DMS114 treated with DMSO at 0.1 percent for 48 hours (cell line): ENCODE measurements at regions not wholly inside any gene's neighbourhood (a gene's known extent, or its start where the extent isn't known, plus 50 kb on each side); places are given as distances from the start of the nearest gene placed in this dataset.

ENCODE experiments used
- DNase-seq: peaks from one replicate; lab custom pipeline; 2025; ENCODE audit not compliant: unreplicated experiment; lab: John Stamatoyannopoulos, UW

DNA sequence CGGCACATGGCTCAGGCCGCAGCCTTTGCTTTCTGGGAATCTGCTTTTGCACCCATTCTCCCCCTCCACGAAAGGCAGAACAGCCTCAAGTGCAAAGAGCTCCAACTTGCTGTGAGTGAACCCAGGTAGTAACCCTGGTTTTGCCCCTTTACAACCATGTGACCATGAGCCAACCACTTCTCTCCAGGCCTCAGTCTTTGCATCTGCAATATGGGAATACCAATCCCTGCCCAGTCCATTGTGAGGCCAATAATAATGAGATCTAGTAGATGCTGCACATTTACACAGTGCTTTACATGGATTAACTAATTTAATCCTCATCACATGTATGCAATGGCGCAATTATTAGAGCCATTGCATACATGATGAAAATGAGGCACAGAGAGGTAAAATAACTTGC lies 108.9 kb upstream of the MYL2 start:
- DNase-seq, result no peak

DNA sequence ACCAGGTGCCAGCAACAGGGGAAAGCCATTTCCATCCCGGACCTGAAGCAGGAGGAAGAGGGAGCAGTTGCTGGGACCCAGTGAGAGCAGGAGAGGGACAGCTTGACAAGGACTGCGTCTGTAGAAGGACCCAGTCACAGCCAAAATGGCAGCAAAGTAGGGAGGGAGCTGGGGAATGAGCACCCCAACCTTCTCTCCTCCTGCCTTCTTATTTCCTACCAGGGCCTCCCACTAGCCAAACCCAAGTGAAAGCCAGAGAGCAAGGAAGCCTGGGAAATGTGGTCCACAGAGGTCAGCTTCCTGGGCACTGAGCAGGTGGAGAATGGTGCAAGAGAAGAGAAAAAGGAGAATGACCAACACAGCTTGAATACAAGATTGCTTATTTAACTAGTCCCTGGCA lies 108.5 kb upstream of the MYL2 start:
- no peak for DNase-seq

DNA sequence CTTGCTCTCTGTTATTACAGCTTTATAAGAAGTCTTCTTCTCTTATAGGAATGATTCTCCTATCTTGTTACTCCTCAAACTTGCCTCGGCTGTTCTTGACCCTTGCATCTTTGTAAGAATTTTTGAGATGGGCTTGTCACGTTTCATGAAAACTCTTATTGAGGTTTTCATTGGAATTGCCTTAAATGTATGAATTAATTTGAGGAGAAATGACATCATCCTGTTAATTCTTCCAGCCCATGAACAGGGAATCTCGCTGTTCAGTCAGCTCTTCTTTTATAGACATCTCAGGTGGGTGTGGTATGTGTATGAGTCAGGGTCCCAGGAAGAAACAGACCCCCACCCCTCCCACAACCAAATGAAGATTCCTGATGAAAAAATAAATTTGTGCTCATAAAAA lies 107.1 kb upstream of the MYL2 start:
- no peak for DNase-seq

DNA sequence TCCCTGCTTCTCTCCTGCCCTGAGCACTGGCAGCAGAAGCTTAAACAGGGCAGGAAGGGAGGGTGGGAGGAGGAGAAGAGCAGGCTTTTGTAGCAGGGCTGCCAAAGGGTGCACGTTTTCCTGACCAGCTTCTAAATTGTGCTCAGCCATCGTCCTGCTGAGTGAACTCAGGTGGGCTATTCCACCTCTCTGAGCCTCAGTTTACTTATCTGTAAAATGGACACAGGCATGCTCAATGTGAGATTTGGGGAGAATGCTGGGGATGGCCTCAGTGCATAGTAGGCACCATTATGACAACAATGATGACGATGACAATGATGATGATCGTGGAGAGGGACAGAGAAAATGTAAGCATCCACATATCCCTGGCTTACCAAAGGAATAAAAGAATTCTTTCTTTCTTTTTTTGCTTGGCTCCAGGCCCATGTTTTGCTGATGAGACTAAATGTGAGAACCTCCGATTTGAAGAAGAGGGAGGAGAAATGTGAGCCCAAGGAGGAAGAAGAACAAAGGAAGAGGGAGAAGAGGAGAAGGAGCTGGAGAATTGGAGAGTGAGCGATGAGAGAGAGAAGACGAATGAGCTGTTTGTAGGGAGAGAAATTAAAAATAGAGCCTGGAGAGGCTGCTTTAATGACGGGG lies 105.5 kb upstream of the MYL2 start:
- DNase-seq, result no peak

DNA sequence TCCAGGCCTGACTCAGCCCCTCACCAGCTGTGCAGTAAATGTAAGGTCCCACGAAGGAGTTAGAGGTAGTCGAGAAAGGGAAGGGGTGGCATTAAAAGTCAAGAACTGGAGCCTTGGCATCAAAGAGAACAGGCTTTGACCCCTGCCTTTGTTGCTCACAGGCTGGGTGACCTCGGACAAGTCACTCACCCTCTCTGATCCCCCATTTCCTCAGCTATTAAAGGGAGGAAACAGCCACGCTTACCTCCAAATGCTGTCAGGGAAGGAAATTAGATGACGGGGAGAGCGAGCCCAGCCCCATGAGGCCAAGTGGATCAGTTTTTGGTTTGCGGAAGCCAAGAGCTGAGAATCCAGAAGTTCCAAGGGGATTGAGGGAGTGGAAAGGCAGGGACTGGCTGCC lies 104.9 kb upstream of the MYL2 start:
- DNase-seq, result no peak

DNA sequence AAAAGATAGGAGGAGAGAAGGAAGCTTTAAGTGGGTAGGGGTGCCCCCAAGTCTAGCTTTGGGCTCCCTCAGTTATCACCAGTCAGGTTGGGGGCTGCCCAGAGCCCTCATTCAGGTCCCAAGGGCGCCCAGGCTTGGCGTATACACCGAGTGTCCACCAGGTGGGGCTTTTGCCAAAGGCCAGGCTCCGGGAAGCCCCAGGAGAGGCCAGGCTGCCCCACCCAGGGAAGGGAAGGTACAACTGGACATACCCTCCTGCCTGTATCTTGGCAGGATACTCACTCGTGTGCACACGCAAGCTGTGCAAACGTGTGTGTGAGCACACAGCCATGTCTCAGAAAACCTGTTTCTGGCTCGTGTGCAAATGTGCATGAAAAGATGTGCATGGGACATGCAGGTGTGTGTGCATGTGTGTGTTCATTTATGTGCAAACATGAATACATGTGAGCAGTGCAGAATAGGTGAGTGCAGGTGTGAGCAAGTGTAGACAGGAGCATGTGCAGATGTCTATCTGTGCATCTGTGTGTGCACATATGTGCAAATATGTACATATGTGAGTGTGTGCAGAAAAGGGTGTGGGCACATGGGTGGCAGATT lies 103.9 kb upstream of the MYL2 start:
- DNase-seq, result peak; percentile 34

DNA sequence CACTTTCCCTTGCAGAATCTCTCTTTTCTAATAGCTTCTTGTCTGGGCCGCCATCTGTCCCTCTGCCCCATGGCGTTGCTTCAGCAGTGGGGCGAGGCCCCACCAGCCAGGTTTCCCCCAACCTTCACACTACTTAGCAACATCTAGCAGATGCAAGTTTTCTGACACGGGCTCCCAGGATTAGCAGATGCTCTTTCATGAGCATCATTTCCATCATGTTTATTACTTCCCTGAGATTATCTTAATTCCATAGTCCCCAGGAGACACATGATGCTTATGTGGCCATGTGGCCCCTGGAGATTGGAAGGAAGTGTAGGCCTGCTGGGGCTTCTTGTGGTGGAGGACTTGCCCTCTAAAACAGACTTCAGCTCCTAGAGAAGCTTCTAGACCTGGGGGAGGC lies 102.0 kb upstream of the MYL2 start:
- DNase-seq, result no peak

DNA sequence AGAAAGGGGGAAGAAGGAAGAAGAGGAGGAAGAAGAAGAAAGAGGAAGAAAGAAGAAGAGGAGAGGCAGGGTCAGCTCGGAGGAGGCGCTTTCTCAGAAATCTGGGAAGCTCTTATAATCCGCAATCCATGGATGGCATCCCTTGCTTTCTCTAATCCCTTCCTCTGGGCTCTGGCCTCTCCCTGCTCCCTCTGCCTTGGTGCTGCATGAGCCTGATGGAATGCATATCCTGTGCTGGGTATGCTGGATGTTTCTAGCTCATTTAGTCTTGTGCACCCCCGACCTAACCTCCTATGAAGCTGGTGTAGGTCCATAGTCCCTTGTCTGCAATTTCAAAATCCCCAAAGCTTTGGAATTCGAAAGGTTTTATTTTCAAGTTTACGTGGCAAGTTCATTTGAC lies 94.2 kb upstream of the MYL2 start:
- no peak for DNase-seq

DNA sequence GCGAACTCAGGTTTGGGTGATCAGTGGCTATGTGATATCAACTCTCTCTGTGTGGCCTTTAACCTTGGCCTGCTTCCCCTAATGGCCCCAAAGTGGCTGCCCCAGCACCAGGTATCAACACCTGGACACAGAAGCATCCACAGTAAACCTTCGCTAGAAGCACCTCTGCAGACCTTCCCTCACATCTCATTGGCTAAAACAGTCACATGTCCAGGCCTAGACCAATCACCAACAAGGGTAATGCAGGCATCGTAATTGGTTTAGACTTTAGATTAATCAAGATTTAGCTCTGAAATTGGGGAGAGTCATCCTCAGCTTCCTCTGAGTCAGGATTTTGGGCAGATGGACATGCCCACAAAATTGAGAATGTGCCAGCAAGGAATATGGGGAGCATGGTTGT lies 92.5 kb upstream of the MYL2 start:
- no peak for DNase-seq

DNA sequence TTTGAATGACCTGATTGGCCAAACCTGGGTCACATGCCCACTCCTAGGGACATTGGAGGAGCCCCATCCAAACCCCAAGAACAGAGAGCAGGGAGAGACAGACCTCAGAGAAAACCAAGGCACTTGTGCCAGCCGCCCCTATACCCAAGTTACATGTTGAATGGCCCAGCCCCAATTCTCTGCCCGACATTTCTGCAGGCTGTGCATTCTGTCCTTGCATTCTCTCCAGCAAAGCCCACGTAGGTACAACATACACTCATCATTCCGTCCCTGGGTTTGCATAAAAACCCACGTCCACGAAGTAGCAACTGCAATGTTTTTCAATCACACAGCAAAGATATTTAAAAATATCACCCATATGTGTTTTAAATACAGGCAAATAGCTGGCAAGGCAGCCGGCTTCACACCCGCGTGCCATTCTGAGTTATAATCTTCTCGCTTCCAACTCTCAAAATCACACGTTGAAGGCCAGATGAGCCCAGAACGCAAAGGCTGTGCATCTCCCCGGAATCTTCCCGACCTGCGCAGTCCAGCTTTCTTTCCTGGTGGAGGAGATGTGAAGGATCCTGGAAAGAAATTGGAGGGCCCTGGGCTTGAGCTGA lies 91.7 kb upstream of the MYL2 start:
- no peak for DNase-seq

DNA sequence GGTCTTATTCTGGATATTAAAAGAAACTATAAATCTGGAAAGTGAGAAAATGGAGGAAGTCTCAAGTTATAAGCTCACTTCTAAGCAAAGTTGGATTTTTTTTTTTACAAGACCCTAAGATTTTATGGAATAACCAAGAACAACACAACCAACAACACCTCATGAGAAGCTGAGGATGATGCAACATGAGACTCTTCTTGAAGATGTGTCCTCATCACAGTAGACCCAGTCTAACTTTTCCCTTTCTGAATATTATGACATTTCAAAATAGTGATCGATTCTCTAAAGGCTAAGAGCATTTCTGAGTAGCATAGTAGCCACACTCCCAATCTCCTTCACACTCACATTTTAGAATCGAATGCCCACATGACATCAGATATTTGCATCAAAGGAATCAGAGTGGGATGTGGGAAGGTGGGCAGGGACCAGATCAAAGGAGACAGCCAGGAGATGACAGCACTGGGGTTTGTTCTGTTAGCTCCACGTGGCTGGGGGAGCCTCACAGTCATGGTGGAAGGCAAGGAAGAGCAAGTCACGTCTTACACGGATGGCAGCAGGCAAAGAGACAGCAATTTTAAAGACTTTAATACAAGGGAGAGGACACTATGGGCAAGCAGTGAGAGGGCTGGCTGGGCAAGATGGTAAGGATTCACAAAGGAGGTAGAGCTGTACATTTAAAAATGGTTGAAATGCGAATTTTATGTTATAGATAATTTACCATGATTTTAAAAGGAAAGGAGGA lies 90.7 kb upstream of the MYL2 start:
- no peak for DNase-seq

DNA sequence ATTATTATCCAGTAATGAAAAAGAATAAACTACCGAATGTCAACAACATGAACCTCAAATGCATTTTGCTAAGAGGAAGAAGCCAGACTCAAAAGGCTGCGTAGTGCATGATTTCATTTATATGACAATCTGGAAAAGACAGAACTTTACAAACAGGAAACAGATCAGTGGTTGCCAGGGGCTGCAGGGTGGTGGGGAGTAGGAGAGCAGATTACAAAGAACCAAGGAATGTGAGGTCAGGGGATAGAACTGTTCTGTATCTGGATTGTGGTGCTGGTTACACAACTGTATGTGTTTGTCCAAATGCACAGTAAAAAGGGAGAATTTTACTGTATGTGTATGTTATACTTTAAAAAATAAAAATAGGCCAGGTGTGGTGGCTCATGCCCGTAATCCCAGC lies 89.7 kb upstream of the MYL2 start:
- DNase-seq, result no peak

DNA sequence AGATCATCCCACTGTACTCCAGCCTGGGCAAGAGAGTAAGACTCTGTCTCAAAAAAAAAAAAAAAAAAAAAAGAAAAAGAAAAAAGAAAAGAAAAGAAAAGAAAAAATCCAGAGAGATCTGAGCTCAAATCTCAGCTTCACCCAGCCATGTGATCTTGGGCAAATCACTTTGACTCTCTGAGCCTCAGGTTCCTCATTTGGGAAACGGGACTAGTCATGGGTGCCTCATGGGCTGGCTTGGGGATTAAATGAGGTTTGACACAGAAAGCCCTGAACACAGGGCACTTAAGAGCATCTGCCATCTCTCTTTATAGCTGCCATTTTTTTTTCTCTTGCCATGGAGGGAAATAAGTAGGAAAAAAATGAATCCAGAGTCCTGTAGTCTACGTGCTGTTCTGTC lies 86.2 kb upstream of the MYL2 start:
- no peak for DNase-seq

DNA sequence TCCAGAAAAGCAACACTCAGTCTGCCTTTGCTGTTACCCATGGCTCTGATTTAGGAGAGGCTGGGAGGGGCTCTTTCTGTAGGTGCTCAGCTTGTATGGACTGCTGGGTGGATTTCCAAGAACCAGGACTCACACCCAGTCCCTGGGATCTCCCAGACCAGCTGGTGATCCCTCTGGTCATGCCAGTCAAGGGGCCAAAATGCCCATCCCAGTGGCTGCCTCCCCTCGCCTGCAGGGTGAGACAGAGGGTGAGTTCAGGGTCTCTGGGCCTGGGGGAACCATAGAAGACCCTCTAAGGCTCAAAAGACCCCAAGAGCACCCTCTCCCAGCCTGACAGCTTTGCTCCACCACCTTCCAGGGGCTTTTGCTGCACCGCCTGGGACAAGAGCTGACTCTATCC lies 78.6 kb upstream of the MYL2 start:
- DNase-seq, result no peak

DNA sequence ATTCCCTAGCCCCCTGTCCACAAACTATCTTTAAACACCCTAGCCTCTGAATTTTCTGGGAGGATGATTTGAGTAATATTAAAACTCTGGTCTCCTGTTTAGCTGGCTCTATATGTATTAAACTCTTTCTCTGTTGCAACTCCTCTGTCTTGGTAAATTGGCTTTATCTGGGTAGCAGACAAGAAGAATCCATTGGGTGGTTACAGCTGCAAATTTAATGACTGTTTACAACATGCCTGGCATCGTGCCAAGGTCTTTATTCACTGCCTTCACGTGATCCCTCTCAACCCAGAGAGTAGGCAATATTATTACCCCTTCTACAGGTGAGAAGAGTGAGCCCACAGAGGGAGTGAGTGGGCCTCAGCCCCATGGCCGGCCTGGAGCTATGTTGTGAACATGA lies 77.8 kb upstream of the MYL2 start:
- DNase-seq, result no peak

DNA sequence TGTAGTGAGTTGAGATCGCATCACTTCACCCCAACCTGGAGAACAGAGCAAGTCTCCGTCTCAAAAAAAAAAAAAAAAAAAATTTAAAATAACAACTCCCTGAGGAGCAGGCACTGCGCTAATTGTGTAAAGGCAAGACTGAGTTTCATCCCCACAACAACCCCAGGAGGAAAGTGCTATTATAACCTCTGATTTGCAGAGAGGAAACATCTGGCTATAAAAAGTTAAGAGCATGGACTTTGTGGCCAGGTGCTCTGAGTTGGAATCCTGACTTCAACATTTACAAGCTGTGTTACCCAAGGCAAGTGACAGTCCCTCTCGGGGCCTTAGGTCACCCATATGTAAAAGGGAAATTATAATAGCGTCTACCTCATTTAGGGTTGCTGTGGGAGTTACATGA lies 76.0 kb upstream of the MYL2 start:
- DNase-seq, result no peak

DNA sequence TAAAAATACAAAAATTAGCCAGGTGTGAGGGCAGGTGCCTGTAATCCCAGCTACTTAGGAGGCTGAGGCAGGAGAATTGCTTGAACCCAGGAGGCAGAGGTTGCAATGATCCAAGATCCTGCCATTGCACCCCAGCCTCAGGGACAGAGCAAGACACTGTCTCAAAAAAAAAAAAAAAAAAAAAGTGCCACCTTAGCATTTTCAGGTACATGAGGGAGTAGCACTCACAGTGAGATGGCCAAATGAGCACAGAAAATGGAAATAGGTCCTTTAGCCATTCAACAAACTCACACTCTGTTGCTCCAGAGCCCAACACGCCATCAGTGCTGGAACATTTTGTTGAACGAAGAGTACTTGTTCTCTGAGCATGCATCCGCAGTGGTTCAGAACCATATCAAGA lies 75.2 kb upstream of the MYL2 start:
- no peak for DNase-seq

DNA sequence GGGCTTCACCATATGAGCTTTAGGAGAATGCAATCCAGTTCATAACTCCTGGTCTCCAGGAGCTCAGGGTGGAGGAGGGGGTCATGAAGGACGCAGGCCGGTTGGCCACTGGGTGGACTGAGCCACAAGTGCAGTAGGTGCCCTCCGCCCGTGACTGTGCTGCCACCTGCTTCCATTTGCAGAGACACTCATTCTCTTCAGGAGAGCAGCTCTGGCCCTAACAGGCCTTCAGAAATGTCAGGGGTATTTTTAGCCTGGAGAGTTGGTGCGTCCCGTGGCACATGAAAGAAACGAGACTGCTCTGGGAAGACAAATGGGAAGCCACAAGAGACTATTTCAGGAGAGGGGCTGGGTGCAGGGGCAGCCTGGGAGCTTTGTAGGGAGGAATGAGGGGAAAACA lies 74.6 kb upstream of the MYL2 start:
- DNase-seq, result no peak

DNA sequence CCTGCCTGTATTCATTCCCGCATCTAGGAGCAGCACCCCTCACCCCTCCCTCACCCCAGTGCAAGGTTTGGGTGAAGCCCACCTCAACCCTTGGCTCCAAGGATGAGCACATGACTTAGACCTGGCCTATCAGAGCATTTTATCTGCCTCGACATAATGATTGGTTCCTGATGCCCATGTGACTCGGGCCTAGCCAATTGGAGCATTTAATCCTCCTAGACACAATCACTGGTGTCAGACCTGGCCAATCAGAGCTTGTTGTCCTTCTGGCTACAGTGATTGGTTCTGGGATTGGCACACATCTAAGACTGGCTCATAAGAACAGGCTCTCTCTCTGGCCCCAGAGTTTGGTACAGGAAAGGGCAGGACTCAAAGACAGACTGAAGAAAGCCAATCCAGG lies 73.1 kb upstream of the MYL2 start:
- DNase-seq, result no peak

DNA sequence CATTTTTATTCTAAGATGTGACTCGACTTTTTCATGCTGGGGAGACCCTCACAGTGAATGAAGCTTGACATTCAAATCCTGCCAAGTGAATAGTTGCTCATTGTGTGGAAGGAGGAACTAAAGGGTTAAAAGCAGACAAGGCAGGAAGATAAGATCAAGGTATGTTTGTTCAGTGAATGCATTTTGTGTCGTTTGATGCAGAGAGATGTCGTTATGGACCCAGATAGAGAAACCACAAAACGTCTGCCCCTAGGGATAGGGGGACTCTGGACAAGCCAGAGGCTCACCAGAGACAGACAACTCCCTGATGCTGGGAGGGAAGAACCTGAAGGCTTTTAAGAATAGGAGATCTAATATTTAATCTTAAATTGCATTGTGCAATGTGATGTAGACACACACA lies 72.5 kb upstream of the MYL2 start:
- DNase-seq, result no peak

DNA sequence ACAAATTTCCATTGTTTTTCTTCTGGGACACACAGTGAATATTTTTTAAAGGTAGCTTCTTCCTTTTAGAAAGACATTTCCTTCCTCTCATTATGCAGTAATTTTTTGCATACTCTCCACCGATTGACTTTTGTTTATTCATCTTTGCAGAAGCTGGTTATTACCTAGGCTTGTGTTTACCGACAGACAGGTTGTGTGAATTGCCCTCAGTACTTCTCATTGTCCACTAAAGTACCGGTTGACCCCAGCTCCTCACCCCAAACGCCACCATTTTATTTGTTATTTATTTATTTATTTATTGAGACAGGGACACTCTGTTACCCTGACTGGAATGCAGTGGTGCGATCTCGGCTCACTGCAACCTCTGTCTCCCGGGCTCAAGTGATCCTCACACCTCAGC lies 63.4 kb upstream of the MYL2 start:
- no peak for DNase-seq

DNA sequence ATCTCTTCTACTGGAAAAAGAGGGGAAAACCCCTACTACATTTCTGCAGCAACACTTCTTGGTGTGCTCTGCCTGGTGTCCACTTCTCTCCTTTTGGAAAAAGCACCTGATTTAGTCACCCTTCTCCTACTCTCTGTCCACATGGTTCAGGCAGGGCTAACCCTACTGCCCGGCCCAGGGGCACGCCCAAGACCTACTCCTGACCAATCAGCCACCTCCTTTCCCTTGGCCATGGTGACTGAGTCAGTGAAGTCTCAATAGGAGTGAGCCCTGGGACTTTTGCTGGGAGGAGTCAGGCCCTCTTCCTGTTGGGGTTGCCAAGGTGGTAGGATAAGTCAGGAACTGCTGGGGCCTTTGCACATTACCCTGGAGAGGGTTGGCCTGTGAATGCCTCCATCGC lies 52.5 kb upstream of the MYL2 start:
- no peak for DNase-seq
